Non-pigmented ciliary epithelial cell (primary cell): ENCODE measurements at regions not wholly inside any gene's neighbourhood (a gene's known extent, or its start where the extent isn't known, plus 50 kb on each side); places are given as distances from the start of the nearest gene placed in this dataset.
"Not testable (repeated sequence)": the region's sequence is repeated elsewhere in the genome, so short reads cannot be mapped to it uniquely, and the experiment has no call there.

Source experiments
- DNase-seq: peaks from one replicate; pipeline ENCODE4 v3.0.0-alpha.2; 2010; ENCODE audit warnings: low read depth

DNA sequence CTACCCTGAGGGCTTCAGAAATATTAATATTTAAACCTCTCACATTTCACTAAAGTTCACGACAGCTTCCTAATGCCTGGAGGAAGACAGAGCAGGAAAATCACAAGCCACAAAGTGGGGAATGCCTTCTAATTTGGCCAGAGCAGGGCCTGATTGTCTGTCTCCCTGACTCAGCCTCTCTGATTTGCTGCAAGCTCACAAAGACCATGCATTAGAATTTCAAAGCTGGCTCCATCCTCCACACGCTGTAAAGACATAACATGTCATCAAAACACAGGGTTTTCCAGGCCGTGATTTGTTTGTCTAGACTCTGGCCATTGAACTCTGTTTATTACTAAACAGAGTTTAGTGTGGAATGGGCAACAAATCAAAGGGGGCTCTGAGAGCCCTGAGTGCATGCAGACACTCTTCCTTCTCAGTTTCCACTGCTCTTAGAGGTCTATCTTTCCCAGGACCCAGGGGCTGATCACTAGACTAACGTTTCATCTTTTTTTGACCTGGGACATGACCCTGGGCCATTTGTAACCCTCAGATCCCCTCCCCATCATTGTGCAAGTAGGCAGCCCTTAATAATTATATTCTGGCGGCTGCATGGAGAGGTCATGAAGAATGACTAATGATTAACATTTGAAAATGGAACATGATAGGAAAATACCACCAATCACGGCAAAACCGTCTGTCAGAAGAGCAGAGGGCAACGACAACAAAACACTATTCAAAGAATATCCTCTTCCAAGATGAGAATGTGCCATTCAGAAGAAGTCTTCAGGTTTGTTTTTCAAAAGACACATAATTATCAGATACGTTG is 140.2 kb downstream of the ENC1 start:
- no peak for DNase-seq

DNA sequence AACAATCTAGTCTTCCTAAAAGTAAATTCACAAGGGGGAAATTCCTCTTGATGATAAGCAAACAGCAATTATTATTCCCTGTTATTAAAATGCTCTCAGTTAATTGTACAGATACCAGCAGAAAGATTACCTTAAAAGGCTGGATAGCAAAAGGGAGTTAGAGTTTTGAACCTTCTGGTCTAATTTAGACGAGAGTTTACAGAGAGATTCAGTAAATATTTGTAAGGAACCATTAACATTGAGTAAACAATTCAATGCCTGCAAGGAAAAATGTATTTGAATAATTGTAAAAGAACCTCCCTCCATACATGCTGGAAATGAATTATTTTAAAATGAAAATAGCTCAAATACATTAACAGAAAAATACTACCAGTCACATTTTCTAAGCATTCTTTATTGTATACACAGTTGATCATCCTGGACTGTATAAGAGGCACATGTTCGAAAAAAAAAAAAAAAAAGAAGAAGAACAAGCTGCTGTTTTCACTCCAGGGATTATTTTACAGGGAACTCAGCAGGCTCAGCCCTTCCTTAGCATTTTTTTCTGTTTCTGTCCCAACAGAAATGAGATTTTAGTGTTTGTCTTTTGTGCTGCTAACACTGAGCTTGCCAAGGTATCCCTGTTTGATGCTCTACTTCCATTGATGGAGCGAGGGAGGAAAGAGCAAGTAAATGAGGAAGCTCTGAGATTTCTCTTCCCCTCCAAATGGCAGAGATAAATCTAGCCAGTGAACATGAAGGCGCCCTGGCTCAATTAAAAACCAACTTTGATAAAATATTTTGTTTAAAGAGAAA is 141.1 kb downstream of the ENC1 start:
- DNase-seq, result no peak

DNA sequence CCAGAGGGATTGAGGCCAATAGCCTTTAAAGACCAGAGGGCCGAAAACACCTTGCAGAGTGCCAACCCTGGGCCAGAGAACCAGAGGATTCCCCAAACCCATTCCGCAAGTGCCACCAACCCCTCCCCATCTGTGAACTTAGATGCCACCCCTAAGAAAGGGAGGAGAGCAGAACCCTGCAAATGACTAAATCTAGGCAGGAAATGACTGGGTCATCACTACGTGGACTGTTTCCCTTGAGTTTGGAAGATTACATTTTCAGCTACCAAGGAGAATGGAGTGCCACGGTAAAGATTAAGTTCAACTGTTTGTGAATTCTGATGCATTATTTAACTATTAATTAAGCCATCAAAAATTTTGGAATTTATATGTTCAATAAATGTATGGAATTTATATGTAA is 142.8 kb downstream of the ENC1 start:
- DNase-seq, result no peak

DNA sequence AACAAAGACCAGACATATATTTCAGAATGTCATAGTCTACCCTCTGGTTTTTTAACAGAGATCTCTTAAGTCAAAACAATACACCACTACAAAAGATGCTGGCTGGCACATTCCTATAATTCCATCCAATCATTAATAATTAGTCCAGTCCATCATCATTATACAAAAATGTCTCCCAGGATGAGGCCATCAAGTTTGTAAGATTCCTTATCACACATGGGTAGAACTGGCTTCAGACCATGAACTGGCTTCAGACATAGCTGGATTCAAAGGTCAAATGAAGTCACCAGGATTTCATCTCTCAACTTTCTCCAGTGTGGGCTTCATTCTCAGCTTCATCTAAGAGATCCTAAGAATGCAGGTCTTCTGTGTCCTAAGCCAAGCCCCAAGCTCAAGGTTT is 147.1 kb downstream of the ENC1 start:
- no peak for DNase-seq

DNA sequence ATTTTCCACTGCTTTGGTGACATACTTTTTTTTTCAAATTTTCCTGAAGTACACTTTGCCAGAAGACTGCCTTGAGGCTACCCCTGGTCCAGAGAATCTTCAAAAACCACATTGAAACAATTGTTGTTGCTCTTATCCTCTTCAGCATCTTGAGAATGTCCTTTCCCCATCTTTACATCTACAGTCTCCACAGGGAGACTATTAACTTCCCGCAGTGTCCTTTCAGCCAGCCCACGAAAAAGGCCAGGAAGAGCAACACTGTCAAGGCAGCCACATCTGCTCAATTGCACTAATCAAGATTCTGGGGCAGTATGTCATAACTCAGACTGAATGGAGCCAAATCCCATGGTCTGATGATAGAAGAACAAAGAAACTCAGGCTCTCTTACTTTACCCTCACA is 148.3 kb downstream of the ENC1 start:
- DNase-seq, result no peak

DNA sequence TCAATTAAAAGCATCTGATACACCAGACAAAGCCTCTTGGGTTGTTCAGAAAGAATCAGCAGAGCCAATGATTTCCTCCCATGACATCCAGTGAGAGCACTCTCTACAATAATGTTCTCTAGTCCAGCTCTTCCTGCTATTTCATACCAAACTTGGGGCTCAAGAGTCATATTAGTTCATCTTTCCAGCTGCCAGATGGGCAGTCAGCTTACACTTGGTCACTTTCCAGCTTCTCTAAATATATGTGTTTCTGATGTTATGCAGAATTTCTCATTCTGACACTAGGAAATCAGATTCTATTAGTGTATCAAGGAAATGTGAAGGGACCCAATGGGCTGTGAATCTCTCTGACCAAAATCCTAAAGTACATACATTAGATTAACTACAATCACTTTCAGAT is 148.9 kb downstream of the ENC1 start:
- no peak for DNase-seq

DNA sequence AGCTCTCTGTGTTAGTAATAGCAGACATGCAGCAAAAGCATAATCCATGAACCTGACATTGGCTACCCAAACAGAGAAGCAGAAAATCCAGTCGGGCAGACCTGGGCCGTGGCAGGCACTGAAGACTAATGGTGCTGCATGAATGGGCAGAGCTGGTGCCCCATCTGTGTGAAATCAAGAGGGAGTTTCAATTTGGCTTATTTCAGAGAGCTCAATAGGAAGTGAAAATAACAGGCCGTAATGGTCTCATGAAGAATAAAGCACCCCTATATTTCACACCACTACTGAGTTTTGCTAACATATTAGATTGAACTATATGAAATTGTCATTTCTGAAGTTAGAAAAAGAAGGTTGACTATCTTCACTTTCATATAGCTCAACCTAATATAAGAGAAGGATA is 149.7 kb downstream of the ENC1 start:
- no peak for DNase-seq

DNA sequence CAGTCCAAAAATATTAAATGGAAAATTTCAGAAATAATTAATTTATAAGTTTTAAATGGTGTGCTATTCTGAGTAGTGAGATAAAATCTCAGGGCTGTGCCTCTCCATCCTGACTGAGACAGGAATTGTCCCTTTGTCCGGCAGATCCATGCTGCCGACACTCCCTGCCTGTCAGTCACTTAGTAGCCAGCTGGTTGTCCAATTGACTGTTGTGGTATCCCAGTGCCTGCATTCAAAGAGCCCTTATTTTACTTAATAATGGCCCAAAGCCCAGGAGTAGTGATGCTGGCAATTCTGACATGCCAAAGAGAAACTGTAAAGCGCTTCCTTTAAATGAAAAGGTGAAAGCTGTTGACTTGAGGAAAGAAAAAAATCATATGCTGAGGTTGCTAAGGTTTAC is 157.5 kb downstream of the ENC1 start:
- no peak for DNase-seq

DNA sequence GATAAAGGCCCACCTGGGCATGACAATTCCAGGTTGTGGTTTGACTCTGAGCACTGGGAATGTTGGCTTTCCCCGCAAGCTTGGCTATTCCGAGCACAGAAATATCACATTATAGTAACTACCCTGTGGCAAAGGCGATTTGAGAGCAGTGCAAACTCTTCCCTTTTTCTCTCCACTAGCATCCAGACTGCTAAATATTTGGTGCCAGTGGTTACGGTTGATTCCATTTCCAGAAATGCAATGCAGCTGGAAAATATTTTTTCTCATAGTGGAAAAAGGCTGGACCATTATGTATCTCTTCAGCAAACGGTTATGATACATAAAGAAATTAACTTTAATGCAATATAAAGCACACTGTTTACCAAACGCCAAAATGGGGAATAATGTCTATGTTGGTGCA is 158.0 kb downstream of the ENC1 start:
- no peak for DNase-seq

DNA sequence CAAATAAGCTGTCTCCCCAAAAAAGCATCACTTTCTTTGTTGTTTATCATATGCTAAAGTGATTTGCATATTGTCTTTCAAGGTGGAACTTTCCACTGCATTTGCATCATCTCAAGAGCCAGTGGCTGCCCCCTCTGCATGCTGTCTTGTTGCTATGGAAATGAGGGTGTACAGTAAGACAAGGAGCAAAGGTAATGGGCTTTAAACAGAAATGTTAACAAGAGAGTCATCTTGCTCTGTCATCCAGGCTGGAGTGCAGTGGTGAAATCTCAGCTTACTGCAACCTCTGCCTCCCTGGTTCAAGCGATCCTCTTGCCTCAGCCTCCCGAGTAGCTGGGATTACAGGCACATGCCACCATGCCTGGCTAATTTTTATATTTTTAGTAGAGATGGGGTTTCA is 159.2 kb downstream of the ENC1 start:
- not testable (repeated sequence) for DNase-seq

DNA sequence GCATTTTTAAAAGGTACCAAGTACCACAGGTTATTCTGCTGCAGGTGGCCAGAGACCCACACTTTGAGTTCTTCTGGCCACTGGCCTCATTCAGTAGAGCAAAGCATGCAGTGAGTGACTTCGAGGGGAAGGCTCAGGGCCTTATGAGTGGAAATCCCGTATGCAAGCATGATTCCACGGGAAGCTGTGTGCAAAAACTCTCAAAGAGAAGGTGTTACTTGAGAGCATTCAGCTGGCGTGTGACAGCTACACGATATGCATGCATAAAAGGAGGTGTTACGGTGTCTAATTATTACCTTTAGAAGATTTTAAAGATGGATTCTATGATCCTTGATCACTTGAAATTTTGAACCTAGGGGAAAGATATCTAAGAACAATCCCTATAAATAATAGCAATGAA is 160.3 kb downstream of the ENC1 start:
- no peak for DNase-seq

DNA sequence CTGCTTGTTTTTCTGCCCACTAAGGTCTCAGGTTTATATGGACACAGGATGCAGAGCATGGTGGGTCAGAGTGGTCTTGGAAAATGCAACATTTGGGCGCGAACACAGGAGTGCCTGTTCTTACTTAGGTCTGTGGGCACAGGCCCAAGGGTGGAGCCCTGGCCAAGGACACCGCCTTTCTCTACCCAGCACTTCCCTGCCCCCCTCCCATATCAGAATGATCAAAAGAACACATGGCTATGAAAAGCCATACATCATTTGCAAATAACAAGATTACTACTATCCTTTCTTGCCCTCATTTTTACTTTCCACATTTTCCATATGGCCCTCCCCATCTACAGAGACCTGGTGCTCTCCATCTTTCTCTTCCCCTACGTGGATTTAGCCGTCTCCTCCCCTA is 162.2 kb downstream of the ENC1 start:
- DNase-seq, result no peak

DNA sequence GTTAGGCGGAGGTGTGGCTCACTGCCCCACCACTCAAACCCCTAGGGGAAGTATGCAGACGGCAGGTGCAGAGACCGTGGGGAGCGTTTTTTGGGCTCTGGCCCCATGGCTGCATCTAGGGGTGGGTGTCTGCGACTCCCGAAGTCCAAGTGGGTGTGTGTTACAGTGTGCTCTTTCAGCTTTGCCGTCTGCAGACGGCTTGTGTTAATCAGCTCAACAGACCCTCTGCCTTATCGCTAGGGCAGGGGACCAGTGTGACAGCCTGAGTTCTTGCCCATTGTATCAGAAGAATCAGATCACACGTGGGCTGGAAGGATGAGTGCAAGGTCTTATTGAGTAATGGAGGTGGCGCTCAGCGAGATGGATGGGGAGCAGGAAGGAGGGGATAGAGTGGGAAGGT is 162.8 kb downstream of the ENC1 start:
- DNase-seq, result no peak

DNA sequence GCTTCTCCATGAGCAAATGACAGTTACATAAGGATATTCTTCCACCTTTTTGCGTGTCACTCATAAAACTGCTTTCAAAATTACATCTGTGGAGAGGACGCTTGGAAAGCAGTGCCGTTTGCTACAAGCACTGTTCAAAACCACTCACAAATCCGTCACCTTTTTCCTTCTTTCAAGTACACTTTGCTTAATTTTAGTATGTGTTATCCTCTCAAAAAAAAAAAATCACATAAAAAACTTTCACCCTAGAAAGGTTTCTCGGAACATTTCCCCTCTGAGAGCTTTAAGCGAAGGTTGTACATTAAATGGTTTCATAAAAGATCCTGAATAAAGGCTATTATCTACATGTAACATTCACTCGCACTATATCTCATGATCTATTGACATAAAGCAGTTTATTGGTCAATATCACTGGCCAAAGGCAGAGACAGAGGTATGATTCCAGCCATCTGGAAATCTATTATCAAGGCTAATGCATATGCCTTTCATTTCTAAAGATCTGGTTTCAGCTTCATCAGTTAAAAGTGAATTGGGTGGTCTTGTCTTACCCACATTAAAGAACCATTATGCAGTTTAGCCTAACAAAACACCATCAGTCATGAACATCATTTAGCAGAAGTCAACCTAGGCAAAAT is 163.6 kb downstream of the ENC1 start:
- no peak for DNase-seq

DNA sequence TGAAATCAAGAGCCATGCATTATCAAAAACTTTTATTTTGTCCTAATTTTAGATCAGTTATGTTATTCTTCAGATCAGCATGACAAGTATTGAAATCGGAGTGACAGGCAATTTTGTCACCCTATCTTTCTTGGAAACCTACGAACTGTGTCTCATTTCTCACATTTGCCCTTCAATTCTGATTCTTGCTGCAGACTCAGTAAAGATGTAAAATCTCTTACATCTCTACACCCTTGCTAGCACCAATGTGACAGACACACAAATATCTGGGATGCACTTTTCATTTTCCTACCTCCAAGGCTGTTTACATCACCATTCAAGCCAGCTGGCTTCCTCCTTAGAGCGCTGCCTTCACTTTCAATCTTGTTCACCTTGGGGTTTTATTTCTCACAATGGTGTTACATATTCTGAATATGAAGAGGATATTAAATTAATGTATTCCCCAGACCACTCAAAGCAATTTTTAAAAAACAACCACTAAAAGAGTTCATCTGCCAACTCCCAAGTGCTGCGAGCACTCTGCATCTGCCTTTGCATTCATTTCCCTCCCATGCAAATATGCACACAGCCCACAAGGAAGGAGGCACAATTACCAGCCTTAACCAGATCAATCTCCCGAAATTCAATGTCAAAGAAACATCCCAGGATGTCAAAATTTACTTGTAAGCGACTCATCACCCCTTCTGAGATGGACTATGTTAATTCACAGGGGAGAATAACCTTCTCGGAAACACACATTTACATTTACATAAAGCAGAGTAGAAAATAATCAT is 164.3 kb downstream of the ENC1 start:
- no peak for DNase-seq

DNA sequence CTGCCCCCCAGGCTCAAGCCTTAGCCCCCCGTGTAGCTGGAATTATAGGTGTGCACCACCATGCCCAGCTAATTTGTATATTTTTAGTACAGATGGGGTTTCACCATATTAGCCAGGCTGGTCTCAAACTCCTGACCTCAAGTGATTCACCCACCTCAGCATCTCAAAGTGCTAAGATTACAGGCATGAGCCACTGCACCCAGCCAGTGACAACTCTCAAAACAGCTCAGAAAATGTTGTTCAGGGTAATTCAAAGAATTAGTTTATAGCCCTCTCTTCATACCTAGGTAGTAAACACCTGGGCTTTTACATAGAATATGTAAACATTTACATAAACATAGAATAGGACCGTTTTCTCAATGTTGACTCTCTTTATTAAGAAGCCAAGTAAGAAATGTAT is 168.7 kb downstream of the ENC1 start:
- no peak for DNase-seq

DNA sequence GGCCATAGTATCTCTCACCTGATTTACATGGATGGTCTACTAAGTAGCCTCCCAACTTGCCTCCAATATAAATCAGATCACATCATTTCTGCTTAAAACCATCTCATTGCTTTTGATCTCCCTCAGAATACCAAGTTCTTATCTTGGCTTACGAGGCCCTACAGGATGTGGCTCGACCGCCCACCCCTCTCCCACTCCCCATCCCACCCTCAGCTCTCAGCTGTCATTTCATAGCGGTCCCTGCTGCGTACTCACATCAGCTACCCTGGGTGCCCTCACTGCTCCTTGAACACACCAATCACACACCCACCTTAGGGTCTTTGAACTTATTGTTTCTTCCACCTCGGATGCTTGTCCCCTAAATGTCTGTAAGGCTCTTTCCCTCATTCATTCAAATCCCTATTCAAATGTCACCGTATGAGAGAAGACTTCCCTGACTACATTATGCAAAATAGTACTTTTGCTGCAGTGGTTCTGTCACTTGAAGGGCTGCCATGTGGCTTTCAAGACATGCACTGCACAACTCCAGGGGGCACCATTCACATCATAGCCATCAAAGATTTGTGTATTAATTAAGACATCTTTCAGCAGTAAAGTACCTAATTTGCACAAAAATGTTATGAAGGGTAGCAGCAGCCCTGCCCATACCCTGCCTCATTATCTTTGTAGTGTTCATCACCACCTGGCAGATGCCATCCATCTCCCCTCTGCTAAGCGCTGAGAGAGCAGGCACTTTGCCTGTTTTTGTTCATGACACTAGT is 171.1 kb downstream of the ENC1 start:
- no peak for DNase-seq

DNA sequence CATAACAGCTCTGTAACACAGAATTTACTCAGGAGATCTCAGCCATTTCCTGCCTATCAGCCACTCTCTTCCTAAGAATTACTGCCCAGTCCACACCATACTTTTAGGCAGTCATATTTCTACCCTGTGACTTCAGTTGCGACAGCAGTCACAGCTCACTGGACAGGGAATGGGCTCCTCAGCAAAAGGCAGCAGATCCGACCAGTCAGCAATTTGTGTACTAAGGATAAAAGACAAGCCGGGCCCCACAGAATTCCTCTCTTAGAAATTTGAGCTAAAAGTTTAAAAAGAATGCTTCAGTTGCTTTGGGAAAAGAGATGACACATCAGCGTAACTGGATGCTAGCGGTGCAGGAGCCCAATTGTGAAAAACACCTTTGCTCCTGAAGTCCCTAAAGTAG is 172.1 kb downstream of the ENC1 start:
- DNase-seq, result no peak

DNA sequence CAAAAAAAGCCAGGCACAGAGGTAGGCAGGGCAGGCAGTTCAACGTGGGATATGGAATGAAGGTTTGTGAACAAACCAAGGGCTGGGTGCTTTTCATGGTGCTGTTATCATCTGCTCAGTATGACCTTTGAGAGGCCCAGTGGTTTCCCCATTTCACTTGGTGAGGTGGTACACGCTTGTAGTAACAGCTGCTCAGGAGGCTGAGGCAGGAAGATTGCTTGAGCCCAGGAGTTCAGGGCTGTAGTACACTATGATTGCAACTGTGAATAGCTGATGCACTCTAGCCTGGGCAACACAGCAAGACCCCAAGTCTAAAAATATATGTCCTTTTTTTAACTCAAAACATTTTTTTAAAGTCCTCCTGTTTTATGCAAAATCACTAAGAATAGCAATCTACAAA is 174.8 kb downstream of the ENC1 start:
- no peak for DNase-seq

DNA sequence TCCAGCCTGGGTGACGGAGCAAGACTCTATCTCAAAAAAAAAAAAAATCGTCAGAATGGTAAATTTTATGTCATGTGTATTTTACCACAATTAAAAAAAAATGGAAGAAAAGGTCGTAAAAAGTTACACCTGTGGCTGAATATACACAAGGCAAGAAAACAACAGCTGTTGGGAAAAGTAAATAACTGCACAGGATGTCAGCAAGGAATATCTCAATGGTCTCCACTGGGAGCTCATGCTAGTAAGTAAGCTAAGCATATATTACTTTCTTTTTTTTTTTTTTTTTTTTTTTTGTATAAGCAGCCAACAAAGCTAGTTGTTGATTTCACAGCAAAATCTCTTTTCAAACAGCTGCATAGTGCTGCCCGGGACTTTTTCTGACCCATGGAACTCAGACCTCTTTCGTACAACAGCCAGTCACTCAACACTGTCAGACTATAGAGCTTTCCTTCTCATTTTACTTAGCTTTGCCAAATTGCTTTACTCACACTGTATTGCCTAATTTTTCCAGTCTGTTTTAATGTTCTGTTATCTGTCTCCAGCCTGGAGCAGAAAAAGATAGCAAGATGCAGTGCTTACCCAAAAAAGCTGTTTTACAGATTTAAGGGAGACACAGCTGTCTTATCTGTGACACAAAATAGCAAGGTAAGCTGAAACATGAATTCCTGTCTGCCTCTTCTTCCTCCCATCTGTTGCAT is 175.9 kb downstream of the ENC1 start:
- DNase-seq, result no peak

DNA sequence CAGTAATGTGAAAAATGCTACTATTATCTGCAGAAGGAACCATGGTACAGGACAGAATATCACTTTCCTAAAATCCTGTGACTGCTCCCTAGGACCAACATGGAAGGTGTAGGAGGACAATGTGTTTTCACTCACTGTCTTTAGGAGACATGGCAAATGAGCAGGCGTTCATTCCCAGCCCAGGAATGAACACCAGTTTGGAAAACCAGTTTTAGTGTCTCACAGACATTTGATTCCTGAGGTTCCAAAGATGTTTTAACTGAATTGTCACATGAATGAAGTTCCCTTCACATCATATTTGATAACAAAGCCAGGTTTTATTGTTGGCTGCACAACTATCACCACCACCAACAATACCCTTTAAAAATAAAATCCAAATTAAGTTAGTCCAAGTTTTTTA is 178.2 kb downstream of the ENC1 start:
- no peak for DNase-seq
